SK-N-SH (cell line): ENCODE measurements at regions not wholly inside any gene's neighbourhood (a gene's known extent, or its start where the extent isn't known, plus 50 kb on each side); places are given as distances from the start of the nearest gene placed in this dataset.
"Not testable (repeated sequence)": the region's sequence is repeated elsewhere in the genome, so short reads cannot be mapped to it uniquely, and the experiment has no call there.

Experiments used
- CTCF ChIA-PET: fragments of 300-600, 350-600 bp; formaldehyde crosslinking; extraction: SDS; loops from one replicate; lab custom pipeline; 2021; lab: Yijun Ruan, JAX
- POLR2A ChIA-PET: fragments of 350-600 bp; sonication (Branson Sonifier 250); formaldehyde crosslinking; extraction: SDS; loops from one replicate; lab custom pipeline; 2020; ENCODE audit warnings: antibody characterized with exemption, inconsistent platforms; lab: Yijun Ruan, JAX
- DNase-seq: peaks from one replicate; pipeline ENCODE4 v3.0.0; 2012
- H2AFZ ChIP-seq: fragments of 200-600 bp; sonication (generic); 2 replicates; pipeline ENCODE4 v1.8.1; 2016; ENCODE audit warnings: antibody characterized with exemption, mild to moderate bottlenecking, low read depth
- H3F3A ChIP-seq: fragments of 200-600 bp; sonication (generic); replicated peaks from 2 replicates; pipeline ENCODE3; 2016; ENCODE audit warnings: antibody characterized with exemption, mild to moderate bottlenecking; ENCODE audit not compliant: insufficient read depth
- H3K27ac ChIP-seq, 2 experiments: fragments of 200-500 bp in 1 of 2; fragments of 200-600 bp in 1 of 2; sonication (Bioruptor generic) in 1 of 2; sonication (generic), shearing (Covaris generic) in 1 of 2; 2 replicates each; pipeline versions ENCODE4 v1.5.1 to v1.6.1; 2014 to 2016; ENCODE audit warnings: low read depth in 2 of 2, inconsistent platforms in 1 of 2, low read length in 1 of 2, mild to moderate bottlenecking in 1 of 2, mixed read lengths in 1 of 2
- H3K27me3 ChIP-seq: fragments of 200-600 bp; sonication (generic), shearing (Covaris generic); 2 replicates; pipeline ENCODE4 v1.6.1; 2016; ENCODE audit warnings: mixed run types; ENCODE audit not compliant: insufficient read depth
- H3K36me3 ChIP-seq, 2 experiments: fragments of 200-500 bp in 1 of 2; fragments of 200-600 bp in 1 of 2; sonication (Bioruptor generic) in 1 of 2; sonication (generic) in 1 of 2; replicated peaks in 1 of 2; 2 replicates each; pipeline versions ENCODE3 to v1.5.1; 2014 to 2016; ENCODE audit warnings: low read length in 1 of 2, mild to moderate bottlenecking in 1 of 2; ENCODE audit not compliant: insufficient read depth in 2 of 2, control insufficient read depth in 1 of 2
- H3K4me1 ChIP-seq, 2 experiments: fragments of 200-500 bp in 1 of 2; fragments of 200-600 bp in 1 of 2; sonication (Bioruptor generic) in 1 of 2; sonication (generic), shearing (Covaris generic) in 1 of 2; 2 replicates each; pipeline versions ENCODE4 v1.5.1 to v1.6.1; 2014 to 2016; ENCODE audit warnings: low read depth in 1 of 2, low read length in 1 of 2, mixed run types in 1 of 2; ENCODE audit not compliant: insufficient read depth in 2 of 2, control insufficient read depth in 1 of 2
- H3K4me2 ChIP-seq: fragments of 200-600 bp; sonication (generic), shearing (Covaris generic); 2 replicates; pipeline ENCODE4 v1.6.1; 2017; ENCODE audit warnings: mixed run types
- H3K4me3 ChIP-seq, 2 experiments: fragments of 200-500 bp in 1 of 2; fragments of 200-600 bp in 1 of 2; sonication (Bioruptor generic) in 1 of 2; sonication (generic), shearing (Covaris generic) in 1 of 2; 2 replicates each; pipeline versions ENCODE4 v1.5.1 to v1.8.1; 2014 to 2016; ENCODE audit warnings: low read depth in 2 of 2, inconsistent platforms in 1 of 2, low read length in 1 of 2, mild to moderate bottlenecking in 1 of 2, mixed read lengths in 1 of 2, moderate library complexity in 1 of 2
- H3K79me2 ChIP-seq: fragments of 200-600 bp; sonication (generic); 2 replicates; pipeline ENCODE4 v1.8.1; 2017; ENCODE audit warnings: mild to moderate bottlenecking; ENCODE audit not compliant: insufficient read depth
- H3K9ac ChIP-seq: fragments of 200-600 bp; sonication (generic); 2 replicates; pipeline ENCODE4 v1.6.1; 2017; ENCODE audit warnings: mixed run types
- H3K9me2 ChIP-seq: fragments of 200-600 bp; sonication (generic); 2 replicates; pipeline ENCODE4 v1.6.1; 2017; ENCODE audit warnings: mixed run types
- H3K9me3 ChIP-seq: fragments of 200-600 bp; sonication (generic); 2 replicates; pipeline ENCODE4 v1.6.1; 2017; ENCODE audit warnings: mixed run types, mild to moderate bottlenecking, moderate library complexity
- H4K20me1 ChIP-seq: fragments of 200-600 bp; sonication (generic); 2 replicates; pipeline ENCODE4 v1.6.1; 2017; ENCODE audit warnings: mild to moderate bottlenecking, mixed run types; ENCODE audit not compliant: insufficient read depth
- CHD2 ChIP-seq: fragments of 150-350 bp; IDR thresholded peaks from 2 replicates; pipeline ENCODE4 v1.6.1; 2018; ENCODE audit warnings: low read length; ENCODE audit not compliant: partially characterized antibody
- ELF1 ChIP-seq: IDR thresholded peaks from 2 replicates; pipeline ENCODE4 v1.4.0; 2012
- EZH2phosphoT487 ChIP-seq: fragments of 200-600 bp; sonication (generic); IDR thresholded peaks from 2 replicates; pipeline ENCODE4 v1.6.1; 2017; ENCODE audit warnings: low read depth, mixed run types, mild to moderate bottlenecking, antibody characterized with exemption, moderate library complexity, borderline replicate concordance
- FOSL2 ChIP-seq: IDR thresholded peaks from 2 replicates; pipeline ENCODE4 v1.4.0; 2012; ENCODE audit warnings: low read depth, mild to moderate bottlenecking, moderate library complexity, borderline replicate concordance
- FOXM1 ChIP-seq: IDR thresholded peaks from 2 replicates; pipeline ENCODE4 v1.4.0; 2012; ENCODE audit warnings: low read depth, mild to moderate bottlenecking
- GABPA ChIP-seq: IDR thresholded peaks from 2 replicates; pipeline ENCODE4 v1.4.0; 2012; ENCODE audit warnings: low read depth, mild to moderate bottlenecking
- GATA2 ChIP-seq: sonication (generic); formaldehyde crosslinking; IDR thresholded peaks from 2 replicates; pipeline ENCODE4 v1.5.0; 2020; ENCODE audit warnings: mild to moderate bottlenecking, missing genetic modification reagents
- MEF2A ChIP-seq: IDR thresholded peaks from 2 replicates; pipeline ENCODE4 v1.4.0; 2012; ENCODE audit warnings: low read depth, borderline replicate concordance
- MXI1 ChIP-seq: IDR thresholded peaks from 2 replicates; pipeline ENCODE4 v1.6.1; 2012; ENCODE audit warnings: mild to moderate bottlenecking, low read depth, low read length, improper control_type of control experiment
- NRF1 ChIP-seq: IDR thresholded peaks from 2 replicates; pipeline ENCODE4 v1.6.1; 2012; ENCODE audit warnings: low read depth, mild to moderate bottlenecking, low read length
- PBX3 ChIP-seq: IDR thresholded peaks from 2 replicates; pipeline ENCODE4; 2012
- SMC3 ChIP-seq: IDR thresholded peaks from 2 replicates; pipeline ENCODE4 v1.6.1; 2012; ENCODE audit warnings: low read depth, low read length, improper control_type of control experiment
- TAF1 ChIP-seq: IDR thresholded peaks from 2 replicates; pipeline ENCODE4 v1.6.1; 2012; ENCODE audit warnings: low read depth, mild to moderate bottlenecking, low read length, moderate library complexity, borderline replicate concordance
- USF2 ChIP-seq: fragments of 150-350 bp; IDR thresholded peaks from 2 replicates; pipeline ENCODE4 v1.6.1; 2017; ENCODE audit warnings: antibody characterized with exemption, low read length, low read depth, borderline replicate concordance
- YY1 ChIP-seq: IDR thresholded peaks from 2 replicates; pipeline ENCODE4 v1.4.0; 2012; ENCODE audit warnings: low read depth, mild to moderate bottlenecking
- WGBS: methylation state at CpG from one replicate; pipeline ENCODE4 v1.1.6; 2017; ENCODE audit warnings: low lambda C conversion rate; 5-methylcytosine and 5-hydroxymethylcytosine counted together
- TF ChIP-seq, protein P1 (sequence below): IDR thresholded peaks from 2 replicates; pipeline ENCODE4 v1.4.0; 2012; ENCODE audit warnings: low read depth, borderline replicate concordance
- TF ChIP-seq, protein P2 (sequence below): fragments of 150-350 bp; IDR thresholded peaks from 2 replicates; pipeline ENCODE4 v1.6.1; 2016; ENCODE audit warnings: mild to moderate bottlenecking, low read depth, low read length
- TF ChIP-seq, protein P3 (sequence below): IDR thresholded peaks from 2 replicates; pipeline ENCODE4 v1.4.0; 2012; ENCODE audit warnings: low read depth

GRCh38 chrX:41981481-41982013, 58.2 kb upstream of the CASK start (continued):
- TF ChIP-seq, protein P1, sequence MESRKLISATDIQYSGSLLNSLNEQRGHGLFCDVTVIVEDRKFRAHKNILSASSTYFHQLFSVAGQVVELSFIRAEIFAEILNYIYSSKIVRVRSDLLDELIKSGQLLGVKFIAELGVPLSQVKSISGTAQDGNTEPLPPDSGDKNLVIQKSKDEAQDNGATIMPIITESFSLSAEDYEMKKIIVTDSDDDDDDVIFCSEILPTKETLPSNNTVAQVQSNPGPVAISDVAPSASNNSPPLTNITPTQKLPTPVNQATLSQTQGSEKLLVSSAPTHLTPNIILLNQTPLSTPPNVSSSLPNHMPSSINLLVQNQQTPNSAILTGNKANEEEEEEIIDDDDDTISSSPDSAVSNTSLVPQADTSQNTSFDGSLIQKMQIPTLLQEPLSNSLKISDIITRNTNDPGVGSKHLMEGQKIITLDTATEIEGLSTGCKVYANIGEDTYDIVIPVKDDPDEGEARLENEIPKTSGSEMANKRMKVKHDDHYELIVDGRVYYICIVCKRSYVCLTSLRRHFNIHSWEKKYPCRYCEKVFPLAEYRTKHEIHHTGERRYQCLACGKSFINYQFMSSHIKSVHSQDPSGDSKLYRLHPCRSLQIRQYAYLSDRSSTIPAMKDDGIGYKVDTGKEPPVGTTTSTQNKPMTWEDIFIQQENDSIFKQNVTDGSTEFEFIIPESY, result no peak
- TF ChIP-seq SMC3 (no peak), TAF1 (no peak), GATA2 (CRISPR knock-in tag) (no peak), MXI1 (no peak), ELF1 (no peak)
- TF ChIP-seq, protein P2, sequence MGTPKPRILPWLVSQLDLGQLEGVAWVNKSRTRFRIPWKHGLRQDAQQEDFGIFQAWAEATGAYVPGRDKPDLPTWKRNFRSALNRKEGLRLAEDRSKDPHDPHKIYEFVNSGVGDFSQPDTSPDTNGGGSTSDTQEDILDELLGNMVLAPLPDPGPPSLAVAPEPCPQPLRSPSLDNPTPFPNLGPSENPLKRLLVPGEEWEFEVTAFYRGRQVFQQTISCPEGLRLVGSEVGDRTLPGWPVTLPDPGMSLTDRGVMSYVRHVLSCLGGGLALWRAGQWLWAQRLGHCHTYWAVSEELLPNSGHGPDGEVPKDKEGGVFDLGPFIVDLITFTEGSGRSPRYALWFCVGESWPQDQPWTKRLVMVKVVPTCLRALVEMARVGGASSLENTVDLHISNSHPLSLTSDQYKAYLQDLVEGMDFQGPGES, result no peak
- TF ChIP-seq, all 33 proteins: peak for 0

DNA sequence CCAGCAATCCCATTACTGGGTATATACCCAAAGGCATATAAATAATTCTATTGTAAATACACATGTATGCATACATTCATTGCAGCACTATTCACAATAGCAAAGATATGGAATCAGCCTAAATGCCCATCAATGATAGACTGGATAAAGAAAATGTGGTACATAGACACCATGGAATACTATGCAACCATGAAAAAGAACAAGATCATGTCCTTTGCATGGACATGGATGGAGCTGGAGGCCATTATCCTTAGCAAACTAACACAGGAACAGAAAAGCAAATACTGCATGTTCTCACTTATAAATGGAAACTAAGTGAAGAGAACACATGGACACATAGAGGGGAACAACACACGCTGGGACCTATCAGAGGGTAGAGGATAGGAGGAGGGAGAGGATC, 51.3 kb upstream of the CASK start:
- H3K4me2 ChIP-seq, H3K27me3 ChIP-seq, H4K20me1 ChIP-seq, H2AFZ ChIP-seq, CTCF ChIA-PET, H3K9me3 ChIP-seq, POLR2A ChIA-PET, DNase-seq, H3K4me1 ChIP-seq, H3F3A ChIP-seq, H3K27ac ChIP-seq, H3K79me2 ChIP-seq, H3K36me3 ChIP-seq, H3K9ac ChIP-seq, H3K4me3 ChIP-seq, H3K9me2 ChIP-seq: not testable (repeated sequence)
- WGBS, result 56% methylated on average over 1 of the region's 1 CpG

DNA sequence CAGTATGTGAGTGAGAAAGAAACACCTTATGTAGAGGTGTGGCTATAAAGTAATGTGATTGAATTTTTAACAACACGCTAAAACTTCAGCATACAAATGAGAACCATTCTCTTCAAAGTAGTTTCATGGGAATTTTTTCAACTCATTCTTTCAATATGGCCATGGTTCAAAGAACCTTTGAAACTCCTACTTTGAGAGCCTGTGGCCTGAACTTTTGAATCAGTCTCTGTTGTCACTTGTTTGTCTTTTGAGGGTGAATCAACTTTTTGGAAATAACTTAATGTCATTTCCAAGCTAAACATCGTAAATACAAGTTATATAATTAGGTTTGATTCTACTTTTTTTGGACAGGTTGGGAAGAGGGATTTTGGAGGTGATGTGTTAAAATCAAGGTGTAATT, 49.9 kb upstream of the CASK start:
- no peak for DNase-seq
- Histone ChIP-seq H3K9ac (no peak overlapping the region), H4K20me1 (no peaks in the 10 kb centered on the region), H2AFZ (no peak overlapping the region), H3K36me3 (no peaks in the 10 kb centered on the region), H3K27ac (no peak overlapping the region), H3K4me2 (no peak overlapping the region), H3K9me3 (no peaks in the 10 kb centered on the region), H3K4me3 (no peak overlapping the region), H3K4me1 (no peaks in the 10 kb centered on the region), H3K27me3 (no peaks in the 10 kb centered on the region; the same call in 1 of the 2 replicates), H3K79me2 (no peaks in the 10 kb centered on the region), H3K9me2 (no peaks in the 10 kb centered on the region), H3F3A (no peaks in the 10 kb centered on the region)
- POLR2A ChIA-PET, result no interaction called here
- CTCF ChIA-PET, result interaction anchor here (1.6 kb wide), 1 partner anchor 56 kb away, joined by 4 read pairs; no protein-coding TSS in a partner anchor
- 39% methylated on average over 2 of the region's 2 CpGs for WGBS
- TF ChIP-seq GABPA (no peak), NRF1 (no peak), PBX3 (no peak), USF2 (no peak), MEF2A (no peak), CHD2 (no peak), FOXM1 (no peak), EZH2phosphoT487 (no peak), YY1 (no peak), FOSL2 (no peak), TAF1 (no peak)
- TF ChIP-seq, protein P3, sequence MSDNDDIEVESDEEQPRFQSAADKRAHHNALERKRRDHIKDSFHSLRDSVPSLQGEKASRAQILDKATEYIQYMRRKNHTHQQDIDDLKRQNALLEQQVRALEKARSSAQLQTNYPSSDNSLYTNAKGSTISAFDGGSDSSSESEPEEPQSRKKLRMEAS, result no peak
- TF ChIP-seq, protein P1, result no peak
